WERI-Rb-1 (cell line): ENCODE measurements at regions not wholly inside any gene's neighbourhood (a gene's known extent, or its start where the extent isn't known, plus 50 kb on each side); places are given as distances from the start of the nearest gene placed in this dataset.

Experiments
- DNase-seq: peaks from one replicate; pipeline ENCODE4 v3.0.0-alpha.2; 2020
- H3K27ac ChIP-seq: fragments of 250-450 bp; sonication (Bioruptor Pico); 2 replicates; pipeline ENCODE4 v1.5.1; 2020; ENCODE audit warnings: mild to moderate bottlenecking, moderate library complexity
- H3K27me3 ChIP-seq: fragments of 250-450 bp; sonication (Bioruptor Pico); 2 replicates; pipeline ENCODE4 v1.5.1; 2021; ENCODE audit warnings: mild to moderate bottlenecking, low read depth, moderate library complexity; ENCODE audit not compliant: insufficient read depth, severe bottlenecking
- H3K36me3 ChIP-seq: fragments of 250-450 bp; sonication (Bioruptor Pico); 2 replicates; pipeline ENCODE4 v1.5.1; 2020; ENCODE audit warnings: mild to moderate bottlenecking, moderate library complexity
- H3K4me3 ChIP-seq: 2 replicates; pipeline ENCODE4 v1.5.1; 2011; ENCODE audit warnings: low read depth, mild to moderate bottlenecking, control low read depth, low read length
- H3K9me3 ChIP-seq: fragments of 250-450 bp; sonication (Bioruptor Pico); 2 replicates; pipeline ENCODE4 v1.5.1; 2021; ENCODE audit warnings: mild to moderate bottlenecking, moderate library complexity; ENCODE audit not compliant: severe bottlenecking
- TF ChIP-seq, protein P1 (sequence below): IDR thresholded peaks from 2 replicates; pipeline ENCODE4 v1.5.1; 2011; ENCODE audit warnings: low read depth, mild to moderate bottlenecking, control low read depth, inconsistent platforms, low read length

DNA sequence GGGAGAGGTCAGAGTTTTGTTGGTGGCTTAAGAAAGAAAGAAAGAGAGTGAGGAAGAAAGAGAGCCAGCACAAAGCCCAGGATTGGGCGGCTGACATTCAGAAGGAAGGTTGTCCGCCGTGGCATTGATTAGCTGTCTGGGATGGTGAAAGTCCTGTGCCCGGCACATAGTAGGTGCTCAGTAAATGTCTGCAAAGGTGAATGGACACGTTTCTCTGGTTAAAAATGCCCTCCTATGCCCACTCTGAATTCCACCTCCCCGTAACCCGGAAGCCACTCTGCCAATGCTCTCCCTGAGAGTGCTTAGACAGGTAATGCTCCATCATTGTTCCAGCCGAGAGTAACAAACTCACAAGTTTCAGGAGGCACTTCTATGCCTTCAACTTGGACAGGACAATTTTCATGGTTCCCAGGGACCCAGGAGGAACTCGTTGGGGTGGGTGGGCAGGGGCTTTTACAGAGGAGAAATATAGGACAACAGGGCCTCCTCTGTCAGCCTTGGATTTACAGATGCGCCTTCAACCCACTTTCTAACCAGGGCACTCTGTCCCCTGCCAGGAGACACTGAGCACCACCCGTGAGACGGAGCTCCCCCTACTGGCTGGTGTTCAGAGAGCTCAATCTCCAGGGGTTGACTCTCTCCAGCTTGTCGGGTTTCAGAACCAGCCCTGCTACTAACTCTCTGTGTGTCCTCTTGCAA, 411.5 kb upstream of the ZMIZ1 start:
- Histone ChIP-seq H3K27me3 (no peaks in the 10 kb centered on the region), H3K27ac (no peak overlapping the region), H3K9me3 (no peaks in the 10 kb centered on the region), H3K36me3 (no peaks in the 10 kb centered on the region), H3K4me3 (no peak overlapping the region)
- DNase-seq: peak; percentile 76
- TF ChIP-seq, protein P1, sequence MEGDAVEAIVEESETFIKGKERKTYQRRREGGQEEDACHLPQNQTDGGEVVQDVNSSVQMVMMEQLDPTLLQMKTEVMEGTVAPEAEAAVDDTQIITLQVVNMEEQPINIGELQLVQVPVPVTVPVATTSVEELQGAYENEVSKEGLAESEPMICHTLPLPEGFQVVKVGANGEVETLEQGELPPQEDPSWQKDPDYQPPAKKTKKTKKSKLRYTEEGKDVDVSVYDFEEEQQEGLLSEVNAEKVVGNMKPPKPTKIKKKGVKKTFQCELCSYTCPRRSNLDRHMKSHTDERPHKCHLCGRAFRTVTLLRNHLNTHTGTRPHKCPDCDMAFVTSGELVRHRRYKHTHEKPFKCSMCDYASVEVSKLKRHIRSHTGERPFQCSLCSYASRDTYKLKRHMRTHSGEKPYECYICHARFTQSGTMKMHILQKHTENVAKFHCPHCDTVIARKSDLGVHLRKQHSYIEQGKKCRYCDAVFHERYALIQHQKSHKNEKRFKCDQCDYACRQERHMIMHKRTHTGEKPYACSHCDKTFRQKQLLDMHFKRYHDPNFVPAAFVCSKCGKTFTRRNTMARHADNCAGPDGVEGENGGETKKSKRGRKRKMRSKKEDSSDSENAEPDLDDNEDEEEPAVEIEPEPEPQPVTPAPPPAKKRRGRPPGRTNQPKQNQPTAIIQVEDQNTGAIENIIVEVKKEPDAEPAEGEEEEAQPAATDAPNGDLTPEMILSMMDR: peak; percentile 89

DNA sequence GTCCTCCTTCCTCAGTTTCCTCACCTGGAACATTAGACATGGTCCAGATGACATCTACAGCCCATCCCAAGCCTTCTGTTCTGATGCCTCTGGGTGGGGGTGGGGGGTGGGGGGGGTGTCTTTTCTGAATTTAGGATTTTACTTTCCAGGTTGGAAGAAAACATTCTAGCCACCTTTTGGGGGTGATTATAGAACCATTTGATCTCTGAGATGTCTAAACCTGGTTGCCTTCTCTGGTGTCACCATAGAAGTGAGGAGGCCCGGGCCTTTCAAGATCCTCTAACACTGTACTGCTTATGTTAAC, 411.0 kb upstream of the ZMIZ1 start:
- no peaks in the 10 kb centered on the region for H3K36me3 ChIP-seq
- H3K9me3 ChIP-seq: no peaks in the 10 kb centered on the region
- no peaks in the 10 kb centered on the region for H3K27me3 ChIP-seq
- no peak overlapping the region for H3K27ac ChIP-seq
- H3K4me3 ChIP-seq: no peak overlapping the region
- TF ChIP-seq, protein P1: no peak
- DNase-seq: no peak

DNA sequence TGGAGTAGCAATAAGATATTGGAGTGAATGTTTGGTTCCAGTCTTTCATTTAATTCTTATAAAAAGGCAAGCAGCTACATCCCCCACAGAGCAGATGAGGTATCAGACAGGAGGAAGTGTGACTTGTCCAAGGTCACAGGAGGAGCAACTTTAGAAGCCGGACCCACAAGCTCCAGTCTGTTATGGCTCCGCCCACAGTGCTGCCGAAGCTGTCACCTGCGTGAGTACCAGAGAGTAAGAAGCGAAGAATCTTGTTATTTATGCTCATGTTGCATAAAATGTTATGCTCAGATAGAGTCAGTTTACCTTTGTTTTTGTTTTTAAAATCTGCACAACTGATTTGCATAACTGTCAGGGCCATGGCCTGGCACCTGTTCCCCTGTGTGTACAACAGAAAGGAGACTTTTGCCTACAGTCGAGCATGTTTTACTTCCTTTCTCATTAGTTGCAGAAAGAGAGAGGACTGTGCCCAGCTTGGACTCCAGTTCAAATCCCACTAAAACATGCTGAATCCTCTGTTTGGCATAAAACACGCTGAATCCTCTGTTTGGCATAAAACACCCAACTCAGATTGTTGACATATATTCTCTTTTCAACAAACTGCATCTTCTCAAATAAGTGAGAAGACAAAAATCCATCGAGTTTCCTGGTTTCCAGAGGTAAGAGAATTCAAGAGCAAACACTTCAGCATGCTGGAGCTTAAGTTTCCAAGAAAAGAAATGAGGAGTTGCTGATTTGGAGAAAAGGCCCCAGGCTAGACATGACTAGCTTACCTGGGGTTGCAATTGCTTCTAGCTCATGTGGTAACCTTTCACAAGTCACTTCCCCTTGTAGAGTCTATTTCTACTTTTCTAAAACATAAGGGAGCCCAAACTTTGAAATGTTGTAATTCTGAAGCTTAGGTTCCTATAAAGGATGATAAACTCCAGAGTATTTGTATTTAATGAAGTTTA, 409.8 kb upstream of the ZMIZ1 start:
- H3K4me3 ChIP-seq: no peak overlapping the region
- no peaks in the 10 kb centered on the region for H3K9me3 ChIP-seq
- H3K36me3 ChIP-seq: no peaks in the 10 kb centered on the region
- H3K27me3 ChIP-seq: no peaks in the 10 kb centered on the region
- no peak for DNase-seq
- H3K27ac ChIP-seq: no peak overlapping the region
- TF ChIP-seq, protein P1: no peak

DNA sequence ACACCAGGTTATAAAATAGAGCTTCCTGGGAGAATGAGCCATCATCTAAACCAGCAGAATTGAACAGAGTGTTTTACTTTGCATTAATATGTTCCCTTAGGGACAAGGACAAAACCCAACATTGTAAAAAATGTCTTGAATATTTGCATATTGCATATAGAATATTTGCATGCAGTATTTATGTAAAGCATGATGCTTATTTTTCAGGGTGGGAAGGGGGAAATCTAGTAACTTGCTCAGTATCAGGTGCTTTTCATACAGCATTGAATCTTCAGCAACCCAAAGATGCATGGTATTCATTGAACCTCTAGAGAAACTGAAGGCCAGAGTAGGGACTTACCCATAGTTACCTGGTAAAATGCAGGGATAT, 409.2 kb upstream of the ZMIZ1 start:
- Histone ChIP-seq H3K4me3 (no peak overlapping the region), H3K27ac (no peak overlapping the region), H3K9me3 (peaks cover 2% of the 10 kb centered on the region), H3K36me3 (no peaks in the 10 kb centered on the region), H3K27me3 (no peaks in the 10 kb centered on the region)
- TF ChIP-seq, protein P1: no peak
- DNase-seq: no peak

DNA sequence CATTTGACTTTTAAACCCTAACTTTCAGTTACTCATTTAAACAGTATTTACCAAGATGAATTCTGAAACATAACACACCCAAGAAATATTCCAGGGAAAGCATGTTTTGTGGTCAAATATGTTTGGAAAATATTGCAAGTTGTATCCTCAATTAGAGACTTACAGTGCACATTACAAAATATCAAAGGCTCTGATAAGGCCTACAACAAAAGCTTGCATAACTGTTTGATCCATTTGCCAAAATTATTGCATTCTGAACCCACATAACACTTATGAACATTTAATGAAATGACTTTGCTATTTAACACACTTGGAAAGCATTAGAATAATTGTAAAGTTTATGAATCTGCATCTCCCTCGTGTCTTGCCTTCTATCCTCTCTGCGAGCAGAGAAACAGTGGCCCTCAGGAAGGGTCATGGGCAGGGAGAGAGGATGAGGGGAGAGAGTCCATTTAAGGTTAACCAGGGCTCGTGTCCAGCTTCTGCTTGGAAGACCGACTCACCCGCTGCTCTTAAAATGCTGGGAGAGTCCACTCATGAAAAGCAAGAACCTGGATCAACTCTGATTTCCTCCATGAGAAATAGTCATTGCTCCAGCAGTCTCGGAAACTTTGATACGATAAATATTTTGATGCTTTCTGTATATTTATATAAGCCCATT, 408.2 kb upstream of the ZMIZ1 start:
- H3K27me3 ChIP-seq: no peaks in the 10 kb centered on the region
- no peak overlapping the region for H3K4me3 ChIP-seq
- H3K36me3 ChIP-seq: no peaks in the 10 kb centered on the region
- no peak overlapping the region for H3K27ac ChIP-seq
- TF ChIP-seq, protein P1: no peak
- H3K9me3 ChIP-seq: peaks cover 9% of the 10 kb centered on the region
- DNase-seq: no peak
